Type B pancreatic cell (in vitro differentiated cells): ENCODE measurements at regions not wholly inside any gene's neighbourhood (a gene's known extent, or its start where the extent isn't known, plus 50 kb on each side); places are given as distances from the start of the nearest gene placed in this dataset.

Experiments used
- DNase-seq: peaks from one replicate; pipeline ENCODE4 v3.0.0; 2021; ENCODE audit warnings: mixed read lengths; ENCODE audit not compliant: unreplicated experiment; ENCODE audit errors: extremely low spot score
- H3K27ac Mint-ChIP-seq: 2 replicates; pipeline ENCODE4 v1.8.0; 2021; ENCODE audit warnings: mild to moderate bottlenecking, mixed read lengths
- H3K27me3 Mint-ChIP-seq: 2 replicates; pipeline ENCODE4 v1.8.0; 2021; ENCODE audit warnings: mixed read lengths
- H3K36me3 Mint-ChIP-seq: 2 replicates; pipeline ENCODE4 v1.8.0; 2021; ENCODE audit warnings: mixed read lengths
- H3K4me1 Mint-ChIP-seq: one replicate; pipeline ENCODE4 v1.8.0; 2021; ENCODE audit warnings: mixed read lengths; ENCODE audit not compliant: unreplicated experiment
- H3K4me3 Mint-ChIP-seq: 2 replicates; pipeline ENCODE4 v1.8.0; 2021; ENCODE audit warnings: mild to moderate bottlenecking, mixed read lengths
- H3K9me3 Mint-ChIP-seq: 2 replicates; pipeline ENCODE4 v1.8.0; 2021; ENCODE audit warnings: mixed read lengths
- CTCF ChIP-seq: fragments of 200-600 bp; sonication (generic); conservative IDR thresholded peaks from 2 replicates; pipeline ENCODE4 v1.5.0; 2021; ENCODE audit warnings: antibody characterized with exemption, mild to moderate bottlenecking

GRCh38 chr2:120869036-120869729 lies 133.5 kb downstream of the GLI2 start:
- Mint-ChIP-seq H3K4me3 (no peak overlapping the region), H3K27ac (no peak overlapping the region), H3K4me1 (peaks cover 45% of the 10 kb centered on the region), H3K36me3 (no peaks in the 10 kb centered on the region), H3K9me3 (no peaks in the 10 kb centered on the region), H3K27me3 (peaks cover 33% of the 10 kb centered on the region)
- no peak for DNase-seq
- TF ChIP-seq CTCF, result no peak

DNA sequence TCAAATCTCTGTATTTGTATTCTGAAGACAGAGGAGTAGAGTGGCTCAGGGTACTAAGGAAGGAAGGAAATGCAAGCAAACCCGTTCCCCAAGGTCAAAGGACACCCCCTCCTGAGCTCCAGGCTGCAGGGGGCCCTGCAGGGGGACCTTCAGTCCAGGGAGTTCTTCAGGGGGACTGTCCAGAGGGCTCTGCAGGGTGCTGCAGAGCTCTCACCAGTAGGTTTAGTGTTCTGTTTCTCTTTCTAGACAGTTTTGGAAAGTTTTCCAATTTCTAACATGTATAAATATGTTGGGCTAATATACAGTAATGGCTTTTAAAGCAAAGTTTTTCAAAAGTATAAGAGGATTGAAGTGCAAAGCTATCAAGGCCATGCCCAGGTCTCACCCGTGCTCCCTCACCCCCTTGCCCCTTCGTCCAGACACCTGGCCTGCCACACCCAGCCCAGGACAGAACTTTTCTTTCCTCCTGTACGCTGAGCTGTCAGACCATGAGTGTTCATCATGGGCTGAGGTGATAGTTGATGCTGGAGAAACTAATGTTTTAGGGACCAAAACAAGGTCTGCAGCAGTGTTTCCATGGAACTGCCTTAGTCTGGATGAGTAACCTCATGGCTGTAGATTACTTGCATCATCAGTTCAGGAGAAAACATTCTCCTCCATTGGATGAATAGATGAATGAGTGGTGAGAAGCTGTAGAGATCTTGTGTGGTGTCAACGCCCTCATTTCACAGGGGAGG lies 134.2 kb downstream of the GLI2 start:
- Mint-ChIP-seq H3K9me3 (no peaks in the 10 kb centered on the region), H3K27me3 (peaks cover 33% of the 10 kb centered on the region), H3K4me3 (no peak overlapping the region), H3K4me1 (peaks cover 51% of the 10 kb centered on the region), H3K36me3 (no peaks in the 10 kb centered on the region), H3K27ac (no peak overlapping the region)
- no peak for DNase-seq
- no peak for TF ChIP-seq CTCF

- no peak overlapping the region for H3K27ac Mint-ChIP-seq
- no peaks in the 10 kb centered on the region for H3K9me3 Mint-ChIP-seq
- no peak for DNase-seq
- peaks cover 37% of the 10 kb centered on the region for H3K27me3 Mint-ChIP-seq
- peaks cover 1% of the 10 kb centered on the region for H3K36me3 Mint-ChIP-seq
- H3K4me1 Mint-ChIP-seq, result peaks cover 55% of the 10 kb centered on the region
- no peak for TF ChIP-seq CTCF
- no peak overlapping the region for H3K4me3 Mint-ChIP-seq
Measured at GRCh38 chr2:120870467-120870788, 134.8 kb downstream of the GLI2 start.

DNA sequence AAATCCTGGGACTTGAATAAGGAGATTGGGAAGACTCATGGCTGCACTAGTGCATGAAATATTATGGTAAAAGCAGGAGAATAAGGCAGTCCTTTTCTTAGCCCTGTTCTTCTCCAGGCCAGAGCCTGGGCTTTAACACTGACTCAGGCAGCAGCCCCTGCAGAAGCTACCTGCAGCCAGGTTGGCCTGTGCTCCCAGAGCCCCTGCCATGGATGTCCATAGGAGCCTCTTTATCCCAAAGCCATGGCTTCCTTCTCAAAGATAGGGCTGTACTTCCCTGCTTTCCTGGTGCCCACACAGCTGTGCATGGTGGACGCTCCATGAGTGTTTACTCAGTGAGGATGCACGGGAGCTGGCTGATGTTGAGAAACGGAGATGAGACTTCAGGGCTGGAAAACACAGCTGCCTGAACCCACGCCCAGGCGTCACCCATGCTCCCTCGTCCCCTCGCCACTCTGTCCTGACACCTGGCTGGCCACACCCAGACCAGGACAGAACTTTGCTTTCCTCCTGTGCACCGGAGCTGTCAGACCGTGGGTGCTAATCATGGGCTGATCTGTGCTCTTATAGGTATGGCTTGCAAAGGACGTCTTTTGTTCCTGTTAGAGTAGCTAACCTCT lies 135.5 kb downstream of the GLI2 start:
- no peak overlapping the region for H3K27ac Mint-ChIP-seq
- TF ChIP-seq CTCF, result no peak
- H3K36me3 Mint-ChIP-seq, result peaks cover 4% of the 10 kb centered on the region
- H3K4me3 Mint-ChIP-seq, result no peak overlapping the region
- H3K4me1 Mint-ChIP-seq, result peaks cover 58% of the 10 kb centered on the region
- peaks cover 39% of the 10 kb centered on the region for H3K27me3 Mint-ChIP-seq
- no peak for DNase-seq
- no peaks in the 10 kb centered on the region for H3K9me3 Mint-ChIP-seq

DNA sequence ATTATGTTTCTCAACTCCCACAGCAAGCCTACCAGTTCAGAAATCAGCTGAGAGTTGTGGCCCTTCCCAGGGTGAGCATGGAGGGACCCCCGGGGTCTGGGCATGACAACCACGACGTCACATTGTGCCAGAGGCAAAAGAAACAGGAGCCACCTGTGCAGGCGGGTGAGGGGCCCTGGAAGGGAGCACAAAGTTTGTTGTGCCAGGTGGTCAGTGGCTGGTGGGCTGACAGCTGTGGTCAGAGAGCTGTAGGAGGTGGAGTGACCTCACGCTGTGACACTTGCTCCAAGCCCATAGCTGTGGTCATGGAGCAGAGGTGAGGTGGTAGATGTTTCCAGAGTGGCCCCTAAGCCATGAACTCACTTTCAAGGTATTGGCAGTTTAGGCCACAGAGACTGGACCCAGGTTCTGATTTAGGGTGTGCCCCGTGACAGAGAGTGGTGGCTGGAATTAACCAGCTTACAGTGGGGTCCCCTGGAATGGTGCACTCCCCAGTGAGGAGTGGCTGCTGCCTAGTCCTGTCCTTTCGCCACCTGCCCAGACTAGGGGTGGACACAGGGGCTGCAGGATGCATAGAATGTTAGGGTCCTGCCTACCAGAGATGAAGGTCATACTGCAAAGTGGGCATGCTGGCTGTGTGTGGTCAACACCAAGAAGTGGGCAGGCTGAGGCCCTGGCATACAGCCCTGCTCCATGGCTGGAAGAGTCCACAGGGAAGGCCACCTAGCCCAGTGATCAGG lies 136.4 kb downstream of the GLI2 start:
- H3K9me3 Mint-ChIP-seq, result no peaks in the 10 kb centered on the region
- TF ChIP-seq CTCF, result no peak
- peaks cover 35% of the 10 kb centered on the region for H3K27me3 Mint-ChIP-seq
- no peak overlapping the region for H3K27ac Mint-ChIP-seq
- no peak overlapping the region for H3K4me3 Mint-ChIP-seq
- no peak for DNase-seq
- peaks cover 4% of the 10 kb centered on the region for H3K36me3 Mint-ChIP-seq
- H3K4me1 Mint-ChIP-seq, result peaks cover 52% of the 10 kb centered on the region
